Stimulated activated CD4-positive, alpha-beta T cell treated with anti-CD3 and anti-CD28 coated beads, TNF-alpha, amount 100 ng/mL, for 4 hours (primary cell): ENCODE measurements at regions not wholly inside any gene's neighbourhood (a gene's known extent, or its start where the extent isn't known, plus 50 kb on each side); places are given as distances from the start of the nearest gene placed in this dataset.

Source experiments
- DNase-seq, 3 experiments: peaks; one replicate each; pipeline ENCODE4 v3.0.0-alpha.2; 2020; ENCODE audit warnings: low read depth in 3 of 3

GRCh38 chr14:98227727-98228111, 1044.3 kb downstream of the BCL11B start:
- DNase-seq, result no peak

- DNase-seq, result no peak
These were observed 1042.2 kb downstream of the BCL11B start for GRCh38 chr14:98229656-98230366.

- no peak for DNase-seq
These were observed 1041.6 kb downstream of the BCL11B start for GRCh38 chr14:98230411-98230810.

- DNase-seq, result no peak
These were observed 1040.8 kb downstream of the BCL11B start for GRCh38 chr14:98231210-98231609.

- no peak for DNase-seq
These were observed 1038.3 kb downstream of the BCL11B start for GRCh38 chr14:98233656-98234055.

- DNase-seq, result no peak
These were observed 1037.8 kb downstream of the BCL11B start for GRCh38 chr14:98234208-98234607.

GRCh38 chr14:98236314-98236713, 1035.7 kb downstream of the BCL11B start:
- no peak for DNase-seq

- DNase-seq, result no peak
These were observed 1034.1 kb downstream of the BCL11B start for GRCh38 chr14:98237939-98238338.

GRCh38 chr14:98240376-98240775, 1031.6 kb downstream of the BCL11B start:
- no peak for DNase-seq

- DNase-seq, result no peak
These were observed 1029.1 kb downstream of the BCL11B start for GRCh38 chr14:98242903-98243302.

GRCh38 chr14:98243332-98243731, 1028.7 kb downstream of the BCL11B start:
- no peak for DNase-seq

GRCh38 chr14:98244162-98244948, 1027.6 kb downstream of the BCL11B start:
- no peak for DNase-seq

GRCh38 chr14:98244966-98245569, 1026.9 kb downstream of the BCL11B start:
- DNase-seq, result no peak

GRCh38 chr14:98249057-98249456, 1022.9 kb downstream of the BCL11B start:
- DNase-seq, result no peak

GRCh38 chr14:98249476-98249875, 1022.5 kb downstream of the BCL11B start:
- no peak for DNase-seq

GRCh38 chr14:98252820-98253219, 1019.2 kb downstream of the BCL11B start:
- DNase-seq, result no peak

- no peak for DNase-seq
These were observed 1012.1 kb downstream of the BCL11B start for GRCh38 chr14:98259881-98260280.

GRCh38 chr14:98262566-98262965, 1009.4 kb downstream of the BCL11B start:
- no peak for DNase-seq

- DNase-seq, result no peak
These were observed 1002.5 kb downstream of the BCL11B start for GRCh38 chr14:98269533-98269932.

GRCh38 chr14:98270201-98270600, 1001.8 kb downstream of the BCL11B start:
- DNase-seq, result no peak

GRCh38 chr14:98274596-98274995, 997.4 kb downstream of the BCL11B start:
- no peak for DNase-seq

- DNase-seq, result no peak
These were observed 993.2 kb downstream of the BCL11B start for GRCh38 chr14:98278800-98279199.

- no peak for DNase-seq
These were observed 991.6 kb downstream of the BCL11B start for GRCh38 chr14:98280436-98280835.
